Amygdala (tissue), 56 donors: ENCODE measurements at regions not wholly inside any gene's neighbourhood (a gene's known extent, or its start where the extent isn't known, plus 50 kb on each side); places are given as distances from the start of the nearest gene placed in this dataset.
"Not testable (repeated sequence)": the region's sequence is repeated elsewhere in the genome, so short reads cannot be mapped to it uniquely, and the experiment has no call there.

Experiments used
- DNase-seq, 56 donors: peaks; one replicate each; lab custom pipeline; 2025; lab: John Stamatoyannopoulos, UW

DNA sequence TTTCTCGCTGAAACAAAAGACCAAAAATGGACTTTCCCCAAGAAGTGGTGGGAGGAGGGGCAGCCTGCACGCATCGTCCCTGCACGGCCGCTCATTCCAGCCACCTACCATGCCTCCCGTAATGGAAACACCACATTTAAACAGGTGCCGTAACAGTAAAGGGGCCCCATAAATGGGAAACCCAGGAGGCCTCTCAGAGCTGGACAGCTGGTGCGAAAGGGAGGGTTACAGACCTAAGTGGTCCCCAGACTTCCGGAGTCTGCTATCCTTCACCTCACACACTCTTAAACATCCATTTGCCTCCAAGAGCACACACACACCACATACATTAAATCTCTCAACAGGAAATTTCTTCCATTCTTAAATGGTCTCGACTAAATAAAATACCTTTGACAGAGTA lies 120.7 kb upstream of the SOD1 start:
- DNase-seq = no peak

DNA sequence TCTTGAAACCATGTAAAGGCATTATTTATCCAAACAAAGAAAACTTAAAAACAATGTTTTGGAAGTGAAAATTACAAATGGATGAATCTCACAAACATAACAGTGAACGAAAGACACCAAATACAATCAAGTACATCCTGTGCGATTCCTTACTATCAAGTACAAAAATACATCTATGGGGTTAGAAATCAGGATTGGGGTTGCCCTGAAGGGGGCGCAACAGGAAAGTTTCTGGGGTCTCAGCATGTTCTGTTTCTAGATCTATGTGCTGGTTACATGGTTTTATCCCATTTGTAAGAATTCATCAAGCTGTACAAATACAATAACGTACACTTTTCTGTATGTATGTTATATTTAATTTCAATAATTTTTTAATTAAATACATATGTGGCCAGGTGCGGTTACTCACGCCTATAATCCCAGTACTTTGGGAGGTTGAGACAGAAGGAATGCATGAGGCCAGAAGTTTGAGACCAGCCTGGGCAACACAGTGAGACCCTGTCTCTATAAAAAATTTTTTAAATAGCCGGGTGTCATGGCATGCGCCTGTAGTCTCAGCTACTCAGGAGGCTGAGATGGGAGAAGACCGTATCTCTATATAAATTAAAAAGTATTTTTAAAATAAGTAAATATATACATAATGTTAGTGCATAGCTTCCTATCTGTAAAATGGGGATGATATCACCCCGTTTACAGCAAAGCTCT lies 121.5 kb upstream of the SOD1 start:
- DNase-seq = peak in 1 of 56 donors; percentile 4

DNA sequence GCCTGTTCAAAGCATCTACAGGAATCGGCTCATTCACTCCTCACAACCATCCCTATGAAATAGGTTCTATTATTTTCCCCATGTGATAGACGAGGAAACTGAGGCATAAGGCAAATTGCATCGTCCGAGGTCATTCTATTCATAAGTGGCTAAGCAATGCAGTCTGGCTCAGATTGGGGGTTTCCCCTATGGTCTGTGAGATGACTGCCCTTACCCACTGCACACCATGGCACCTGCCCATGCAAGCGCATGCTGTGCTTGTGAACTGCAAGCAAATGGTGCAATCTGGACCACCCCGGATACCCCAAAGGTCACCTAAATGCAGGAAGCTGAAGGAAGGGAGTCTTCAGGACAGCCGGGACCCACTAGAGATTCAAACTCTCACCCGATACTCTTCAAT lies 123.4 kb upstream of the SOD1 start:
- DNase-seq = no peak

DNA sequence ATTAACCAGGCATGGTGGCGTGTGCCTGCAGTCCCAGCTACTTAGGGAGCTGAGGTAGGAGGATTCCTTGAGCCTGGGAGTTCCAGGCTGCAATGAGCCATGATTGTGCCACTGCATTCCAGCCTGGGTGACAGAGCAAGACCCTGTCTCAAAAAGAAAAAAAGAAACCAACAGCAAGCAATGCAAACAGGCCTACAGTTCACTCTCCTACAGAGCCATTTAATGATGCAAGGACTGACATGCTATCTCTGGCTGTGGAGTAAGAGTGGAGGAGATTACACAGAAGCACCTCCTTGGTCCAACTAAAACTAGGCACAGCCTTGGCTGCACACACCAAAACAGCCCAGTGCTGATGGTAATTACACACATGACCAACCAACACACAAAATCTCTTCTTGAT lies 127.5 kb upstream of the SOD1 start:
- no peak for DNase-seq

DNA sequence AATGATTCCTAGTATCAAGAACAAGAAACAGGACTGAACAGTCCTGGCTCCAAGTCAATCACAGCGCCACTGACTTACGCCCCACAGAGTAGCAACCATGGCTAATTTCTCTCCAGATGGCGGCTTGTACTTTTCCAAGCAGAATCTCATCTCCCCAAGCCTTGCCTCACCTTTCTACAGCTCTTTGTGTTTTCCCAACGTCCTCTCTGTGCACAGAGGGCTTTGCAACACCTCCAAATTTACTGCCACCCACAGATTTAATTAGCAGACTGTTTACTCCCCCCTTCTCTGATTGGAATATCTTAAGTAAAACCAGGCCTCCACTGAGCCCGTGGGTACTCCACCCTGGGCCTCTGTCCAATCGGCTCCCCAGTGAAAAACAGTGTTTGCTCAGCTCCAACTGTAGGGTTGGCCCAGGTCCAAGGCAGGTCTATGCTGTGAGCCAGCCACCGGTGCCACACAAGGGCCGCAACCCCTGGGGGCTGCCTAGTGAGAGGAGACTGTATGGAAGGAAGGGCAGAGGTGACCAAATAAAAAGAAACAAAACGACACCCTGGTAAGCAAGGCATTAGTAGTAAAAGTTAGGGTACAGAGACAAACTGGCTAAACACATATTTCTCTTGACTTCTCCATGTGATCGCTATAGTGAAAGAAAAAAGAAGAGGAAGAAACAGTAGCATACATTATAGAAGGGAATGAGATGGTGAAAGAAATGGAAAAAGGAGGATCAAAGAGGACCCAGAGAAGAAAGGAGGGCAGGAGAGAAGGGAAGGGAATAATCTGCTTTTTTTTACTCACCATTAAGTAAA lies 128.4 kb upstream of the SOD1 start:
- DNase-seq = peak in 5 of 56 donors; percentile 3 to 34 (median 10)

DNA sequence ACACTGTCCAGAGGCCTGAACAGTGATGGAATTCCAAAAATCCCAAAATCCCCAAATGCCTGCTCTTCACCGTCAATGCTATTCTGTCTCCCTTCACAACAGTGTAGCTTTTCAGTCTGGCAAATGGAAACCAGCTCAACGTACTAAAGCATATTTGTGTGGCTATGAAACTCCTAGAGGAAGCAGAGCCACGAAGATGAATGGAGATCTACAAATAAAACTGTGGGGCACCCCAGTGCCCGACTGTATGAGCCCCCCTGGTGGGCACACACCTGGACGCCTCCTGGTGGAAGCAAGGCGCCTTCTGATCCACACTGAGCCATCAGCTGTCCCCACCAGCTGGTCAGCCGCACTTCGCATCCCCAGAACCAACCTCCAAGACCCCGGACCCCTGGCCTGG lies 129.1 kb upstream of the SOD1 start:
- no peak for DNase-seq

DNA sequence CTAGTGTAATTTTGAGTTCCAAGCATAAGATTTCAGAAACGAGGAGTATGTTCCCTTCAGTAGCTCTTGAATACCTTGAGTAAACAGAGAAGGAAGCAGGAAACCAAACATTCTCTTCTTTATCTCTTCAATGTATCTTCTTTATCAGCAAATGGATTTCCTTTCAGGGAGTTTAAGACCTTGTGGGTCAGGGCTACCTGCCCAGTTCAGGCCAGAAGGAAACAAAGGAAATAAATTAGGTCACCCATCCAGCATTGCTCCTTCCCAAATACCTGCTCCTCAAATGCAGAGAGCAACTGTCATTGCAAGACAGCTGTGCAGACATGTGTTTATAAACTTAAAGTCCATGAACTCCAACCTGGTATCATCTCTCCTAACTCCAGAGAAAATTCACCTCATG lies 130.1 kb upstream of the SOD1 start:
- no peak for DNase-seq

DNA sequence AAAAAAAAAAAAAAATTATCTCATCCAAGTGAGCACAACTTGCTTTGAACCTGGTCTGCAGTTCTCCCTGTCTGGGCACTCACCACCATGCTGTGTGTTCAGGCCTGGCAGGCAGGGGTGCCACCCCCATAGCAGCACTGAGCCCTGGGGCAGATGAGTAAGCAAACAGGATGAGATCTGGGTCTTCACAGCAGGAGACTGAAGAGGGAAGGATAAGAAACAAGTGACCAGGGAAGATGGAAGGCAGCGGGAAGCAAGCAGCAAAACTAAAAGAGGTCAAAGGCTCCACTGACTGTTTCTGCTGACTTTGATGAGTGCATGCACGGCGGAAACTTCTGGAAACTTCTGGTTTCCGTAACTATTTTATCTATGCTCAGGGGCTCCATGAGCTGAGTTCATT lies 133.5 kb upstream of the SOD1 start:
- DNase-seq = no peak

DNA sequence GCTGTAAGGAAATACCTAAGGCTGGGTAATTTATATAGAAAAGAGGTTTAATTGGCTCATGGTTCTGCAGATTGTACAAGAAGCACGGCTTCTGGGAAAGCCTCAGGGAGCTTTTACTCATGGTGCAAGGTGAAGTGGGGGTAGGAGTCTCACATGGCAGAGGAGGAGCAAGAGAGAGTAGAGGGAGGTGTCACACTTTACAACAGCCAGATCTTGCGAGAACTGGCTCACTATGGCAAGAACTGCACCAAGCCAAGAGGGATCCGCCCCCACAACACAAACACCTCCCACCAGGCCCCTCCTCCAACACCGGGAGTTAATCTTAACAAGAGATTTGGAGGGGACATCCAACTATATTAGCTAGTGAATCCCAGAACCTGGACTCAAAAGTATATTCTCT lies 135.4 kb upstream of the SOD1 start:
- DNase-seq = no peak

DNA sequence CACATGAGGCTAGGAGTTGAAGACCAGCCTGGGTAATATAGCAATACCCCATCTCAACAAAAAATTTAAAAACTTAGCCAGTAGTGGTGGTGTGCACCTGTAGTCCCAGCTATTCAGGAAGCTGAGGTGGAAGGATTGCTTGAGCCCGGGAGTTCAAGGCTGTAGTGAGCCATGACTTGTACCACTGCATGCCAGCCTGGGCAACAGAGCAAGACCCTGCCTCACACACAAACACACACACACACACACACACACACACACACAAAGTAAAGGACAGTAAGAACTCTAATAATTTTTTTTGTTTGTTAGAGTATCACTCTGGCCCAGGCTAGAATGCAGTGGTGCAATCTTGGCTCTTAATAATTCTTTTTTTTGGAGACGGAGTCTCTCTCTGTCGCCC lies 138.0 kb upstream of the SOD1 start:
- DNase-seq = no peak

DNA sequence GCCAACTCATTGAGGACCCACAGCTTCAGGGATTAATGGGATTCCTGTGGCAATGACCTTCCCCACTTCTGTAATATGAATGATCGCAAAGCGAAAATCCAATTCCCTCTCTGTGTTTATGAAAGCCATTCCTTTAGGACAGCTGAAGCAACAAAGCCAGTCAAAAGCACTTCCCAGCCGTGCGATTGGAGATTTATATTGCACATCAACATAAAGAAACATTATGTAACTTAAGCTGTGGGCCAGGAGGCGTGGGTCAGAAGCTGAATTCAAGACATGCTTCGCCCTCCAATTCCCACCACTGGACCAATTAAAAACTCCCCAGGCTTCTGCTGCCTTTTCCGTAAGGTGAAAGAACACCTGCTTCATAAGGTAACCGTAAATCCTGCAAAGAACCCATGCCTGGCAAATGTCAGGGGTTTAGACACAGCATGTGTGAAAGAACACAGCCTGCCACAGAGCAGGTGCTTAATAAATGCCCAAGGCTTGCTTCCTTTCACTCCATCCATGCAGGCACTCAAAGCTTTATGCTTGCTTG lies 138.9 kb upstream of the SOD1 start:
- no peak for DNase-seq

DNA sequence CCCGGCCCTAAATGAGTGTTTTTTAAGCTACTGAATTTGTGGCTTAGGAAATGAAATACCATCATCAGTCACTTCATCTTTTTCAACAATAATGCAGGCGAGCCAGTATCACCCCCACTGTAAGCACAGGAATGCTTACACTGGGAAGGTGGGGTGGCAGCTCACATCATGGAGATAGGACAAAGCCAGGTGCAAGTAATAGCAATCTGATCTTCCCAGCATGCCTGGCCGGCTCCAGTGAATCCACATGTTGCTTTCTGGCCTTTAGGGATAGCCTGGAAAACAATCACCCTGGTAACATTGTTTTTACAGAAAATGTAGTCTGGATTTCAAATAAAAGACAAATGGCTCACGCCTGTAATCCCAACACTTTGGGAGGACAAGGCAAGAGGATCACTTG lies 140.9 kb upstream of the SOD1 start:
- no peak for DNase-seq

DNA sequence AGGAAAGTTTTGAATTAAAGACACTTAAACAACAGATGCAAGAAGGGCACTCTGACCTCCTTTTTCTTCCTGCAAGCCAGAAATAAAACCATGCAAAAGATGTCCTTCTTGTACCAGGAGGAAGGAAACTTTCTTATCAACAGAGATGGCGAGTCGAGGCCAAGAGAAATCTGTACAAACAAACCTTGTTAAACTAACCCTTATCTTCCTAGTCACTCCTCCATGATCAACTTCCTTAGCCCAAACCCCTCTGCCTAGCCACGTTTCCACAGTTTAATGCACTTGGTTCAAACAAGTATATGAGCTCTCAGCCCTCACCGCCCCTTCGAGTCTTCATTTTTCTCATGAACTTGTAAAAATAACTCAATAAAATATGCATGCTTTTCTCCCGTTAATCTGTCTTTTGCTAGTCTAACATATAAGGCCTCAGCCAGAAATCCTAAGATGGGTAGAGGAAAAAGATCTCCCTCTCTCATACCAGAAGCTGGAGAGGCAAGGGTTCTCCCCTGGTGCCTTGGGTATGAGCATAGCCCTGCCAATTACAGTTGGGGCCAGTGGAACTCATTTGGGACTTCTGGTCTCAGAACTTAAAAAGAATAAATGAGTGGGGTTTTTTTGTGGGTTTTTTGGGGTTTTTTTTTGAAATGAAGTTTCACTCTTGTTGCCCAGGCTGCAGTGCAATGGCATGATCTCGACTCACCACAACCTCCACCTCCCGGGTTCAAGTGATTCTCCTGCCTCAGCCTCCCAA lies 141.7 kb upstream of the SOD1 start:
- DNase-seq = no peak

DNA sequence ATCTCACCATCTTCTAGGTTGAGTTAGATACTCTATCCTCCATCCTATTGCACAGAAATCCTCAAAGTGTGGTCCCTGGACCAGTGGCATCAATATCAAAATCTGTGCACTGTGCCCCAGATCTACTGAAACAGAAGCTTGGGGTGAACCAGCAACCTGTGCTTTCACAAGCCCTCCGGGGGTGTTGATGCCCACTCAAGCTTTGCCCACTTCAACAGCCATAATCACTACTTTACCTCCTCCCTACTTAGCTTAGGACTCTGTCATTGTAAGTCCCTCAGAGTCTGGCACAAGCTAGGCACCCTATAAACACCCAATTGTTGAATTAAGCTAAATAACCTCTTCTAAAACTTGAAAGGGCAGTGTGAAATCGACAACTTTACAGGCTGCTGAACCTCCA lies 144.2 kb upstream of the SOD1 start:
- no peak for DNase-seq

DNA sequence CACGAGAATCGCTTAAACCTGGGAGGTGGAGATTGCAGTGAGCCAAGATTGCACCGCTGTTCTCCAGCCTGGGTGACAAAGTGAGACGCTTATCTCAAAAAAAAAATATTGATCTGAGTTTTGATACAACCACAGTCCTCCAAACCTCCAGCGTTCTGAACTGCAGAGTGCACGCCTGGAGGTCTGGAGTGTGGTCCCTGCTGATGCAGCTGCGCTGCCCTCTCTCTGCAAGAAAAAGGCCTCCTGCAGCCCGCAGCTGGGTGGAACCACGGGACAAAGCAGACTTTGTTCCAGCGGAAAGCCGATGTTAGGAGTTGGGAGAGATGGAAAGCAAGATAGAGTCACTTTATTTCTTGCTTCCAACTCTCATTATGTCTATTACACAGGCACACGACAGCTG lies 144.9 kb upstream of the SOD1 start:
- DNase-seq = peak in 55 of 56 donors; percentile 10 to 89 (median 69)

DNA sequence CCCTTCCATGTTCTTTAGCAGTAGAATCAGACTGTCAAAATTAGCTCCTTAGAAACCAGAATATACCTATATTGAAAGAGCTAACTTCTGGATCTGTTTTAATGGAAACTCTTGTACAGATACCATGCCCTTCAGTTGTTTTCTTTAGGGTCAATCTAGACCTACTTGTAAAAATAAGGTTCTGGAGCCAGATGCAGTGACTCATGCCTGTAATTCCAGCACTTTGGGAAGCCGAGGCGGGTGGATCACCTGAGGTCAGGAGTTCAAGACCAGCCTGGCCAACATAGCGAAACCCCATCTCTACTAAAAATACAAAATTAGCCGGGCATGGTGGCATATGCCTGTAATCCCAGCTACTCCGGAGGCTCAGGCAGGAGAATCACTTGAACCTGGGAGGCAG lies 146.0 kb upstream of the SOD1 start:
- not testable (repeated sequence) for DNase-seq

DNA sequence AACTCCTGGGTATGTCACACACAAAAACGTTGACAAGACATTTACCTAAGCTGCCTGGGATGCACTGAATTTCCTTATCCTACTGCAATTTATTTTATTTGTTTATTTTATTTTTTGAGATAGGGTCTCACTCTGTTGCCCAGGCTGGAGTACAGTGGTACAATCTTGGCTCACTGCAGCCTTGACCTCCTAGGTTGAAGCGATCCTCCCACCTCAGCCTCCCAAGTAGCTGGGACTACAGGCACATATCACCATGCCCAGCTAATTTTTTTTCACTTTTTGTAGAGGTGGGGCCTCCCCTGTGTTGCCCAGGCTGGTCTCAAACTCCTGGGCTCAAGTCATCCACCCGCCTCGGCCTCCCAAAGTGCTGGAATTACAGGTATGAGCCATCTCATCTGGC lies 147.5 kb upstream of the SOD1 start:
- not testable (repeated sequence) for DNase-seq

DNA sequence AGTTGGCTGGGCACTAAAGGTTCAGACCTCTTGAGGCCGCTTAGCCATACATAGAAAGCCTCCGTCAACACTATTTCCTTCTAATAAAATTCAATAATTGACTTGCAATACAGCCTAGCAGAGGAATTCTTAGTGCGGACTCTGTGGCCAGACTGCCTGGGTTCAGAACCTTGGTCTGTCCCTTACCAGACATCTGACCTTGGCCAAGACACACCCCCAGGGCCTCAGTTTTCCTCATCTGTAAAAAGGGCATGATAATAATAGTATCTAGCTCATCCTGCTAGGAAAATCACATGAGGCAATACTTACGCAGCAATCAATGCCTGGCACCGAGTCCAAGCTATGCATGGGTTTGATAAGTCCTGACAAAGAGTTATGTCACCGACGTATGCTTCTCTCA lies 148.2 kb upstream of the SOD1 start:
- no peak for DNase-seq

DNA sequence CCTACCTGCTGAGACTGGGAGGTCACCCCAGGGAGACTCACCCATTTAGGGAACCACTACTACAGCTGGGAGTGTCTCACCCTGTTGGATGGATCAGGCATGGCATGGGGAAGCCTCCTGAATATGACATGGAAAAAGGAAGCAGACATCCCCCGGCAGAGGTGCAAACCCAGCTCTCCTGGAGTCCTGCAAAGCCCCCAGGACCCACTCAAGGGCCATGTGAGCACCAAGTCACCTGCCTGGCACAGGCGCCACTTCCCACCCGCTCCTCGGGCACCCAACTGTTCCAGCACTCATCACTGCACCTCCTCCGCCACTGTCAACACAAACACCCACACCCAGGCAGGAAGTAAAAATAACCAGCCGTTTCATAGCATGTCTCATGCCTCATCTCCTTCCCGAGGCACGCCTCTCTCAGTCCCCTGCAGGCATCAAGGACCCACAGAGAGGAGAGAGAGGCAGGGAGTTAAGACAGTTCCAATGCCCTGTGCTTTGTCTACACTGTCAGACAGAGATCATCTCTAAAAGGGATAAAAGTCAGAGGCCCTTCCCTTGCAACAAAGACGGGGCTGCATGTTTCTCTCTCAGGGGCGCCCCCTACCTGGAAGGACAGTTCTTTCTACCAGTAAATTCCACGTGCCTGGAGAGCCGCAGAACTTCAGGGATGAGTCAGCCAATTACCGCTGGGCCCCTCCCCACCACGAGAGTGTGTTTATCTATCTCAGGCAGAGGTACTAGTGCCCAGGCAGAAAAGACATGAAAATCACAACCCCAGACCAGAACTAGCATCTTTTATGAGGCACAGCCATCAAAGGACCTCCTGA lies 150.1 kb upstream of the SOD1 start:
- DNase-seq = peak in 38 of 56 donors; percentile 7 to 82 (median 31)

DNA sequence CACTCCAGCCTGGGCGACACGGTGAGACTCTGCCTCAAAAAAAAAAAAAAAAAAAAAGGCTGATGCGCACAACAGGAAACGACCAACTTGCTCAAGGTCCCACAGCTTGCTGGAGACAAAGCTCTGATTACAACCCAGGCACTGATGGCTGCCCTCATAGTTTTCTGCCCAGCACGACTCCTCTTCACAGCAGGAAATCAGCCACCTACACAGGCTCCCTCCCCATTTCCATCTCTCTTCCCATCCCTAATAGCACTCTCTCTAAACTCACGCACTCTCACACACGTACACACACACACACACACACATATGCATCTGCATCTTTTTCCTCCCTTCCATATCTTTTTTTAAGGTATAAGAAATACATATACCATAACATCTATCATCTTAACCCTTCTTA lies 153.5 kb upstream of the SOD1 start:
- DNase-seq = no peak
